ENCODE measurements at regions not wholly inside any gene's neighbourhood (a gene's known extent, or its start where the extent isn't known, plus 50 kb on each side); places are given as distances from the start of the nearest gene placed in this dataset.

- DNase-seq (ENCODE audit: low spot score in 2 of 2), result no peak
- Histone ChIP-seq H3K9me3 (no peaks in the 10 kb centered on the region), H3K27me3 (no peaks in the 10 kb centered on the region), H3K4me1 (no peaks in the 10 kb centered on the region), H3K4me3 (no peak overlapping the region), H3K36me3 (no peaks in the 10 kb centered on the region), H3K27ac (no peak overlapping the region)
- 90% methylated on average over 3 of the region's 3 CpGs for WGBS
- TF ChIP-seq EP300 (IDR thresholded peaks at IDR 0.05) (no peak), POLR2AphosphoS5 (IDR thresholded peaks at IDR 0.05) (no peak), CTCF (IDR thresholded peaks at IDR 0.05) (no peak), POLR2A (IDR thresholded peaks at IDR 0.05) (no peak)
Observed at GRCh38 chrX:98057176-98057575, 1173.5 kb downstream of the RPA4 start.

DNA sequence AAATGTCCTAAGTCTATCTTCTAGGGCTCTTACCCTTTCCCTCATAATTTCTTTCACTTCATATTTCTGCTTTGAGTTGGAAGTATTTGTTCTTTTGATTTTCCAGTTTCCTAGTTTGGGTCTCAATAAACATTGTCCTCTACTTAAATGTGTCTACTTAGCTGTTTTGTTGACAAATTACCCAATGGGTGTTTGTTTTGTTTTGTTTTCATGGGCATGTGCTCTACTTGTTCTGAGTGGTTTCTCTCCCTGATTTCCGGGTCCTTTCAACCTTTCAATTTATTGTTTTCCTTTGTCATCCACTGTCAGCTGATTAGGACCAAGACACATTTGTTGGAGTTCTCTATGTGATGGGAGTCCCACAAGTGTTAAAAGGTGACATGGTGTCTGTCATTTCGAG lies 1181.4 kb downstream of the RPA4 start:
- H3K4me3 ChIP-seq, result no peak overlapping the region
- H3K36me3 ChIP-seq, result no peaks in the 10 kb centered on the region
- no peak overlapping the region for H3K27ac ChIP-seq
- WGBS, result 74% methylated on average over 2 of the region's 2 CpGs
- no peaks in the 10 kb centered on the region for H3K4me1 ChIP-seq
- DNase-seq (ENCODE audit: low spot score in 2 of 2), result no peak
- no peaks in the 10 kb centered on the region for H3K27me3 ChIP-seq
- H3K9me3 ChIP-seq, result no peaks in the 10 kb centered on the region
- TF ChIP-seq POLR2AphosphoS5 (IDR thresholded peaks at IDR 0.05), result no peak
- TF ChIP-seq POLR2A (IDR thresholded peaks at IDR 0.05), result no peak
- no peak for TF ChIP-seq EP300 (IDR thresholded peaks at IDR 0.05)
- no peak for TF ChIP-seq CTCF (IDR thresholded peaks at IDR 0.05)

GRCh38 chrX:98067611-98068010 lies 1183.9 kb downstream of the RPA4 start:
- Histone ChIP-seq H3K4me3 (no peak overlapping the region), H3K27me3 (no peaks in the 10 kb centered on the region), H3K9me3 (no peaks in the 10 kb centered on the region), H3K27ac (no peak overlapping the region), H3K36me3 (no peaks in the 10 kb centered on the region), H3K4me1 (no peaks in the 10 kb centered on the region)
- 64% methylated on average over 3 of the region's 3 CpGs for WGBS
- DNase-seq (ENCODE audit: low spot score in 2 of 2), result no peak
- TF ChIP-seq EP300 (IDR thresholded peaks at IDR 0.05) (no peak), POLR2AphosphoS5 (IDR thresholded peaks at IDR 0.05) (no peak), POLR2A (IDR thresholded peaks at IDR 0.05) (no peak), CTCF (IDR thresholded peaks at IDR 0.05) (no peak)

DNA sequence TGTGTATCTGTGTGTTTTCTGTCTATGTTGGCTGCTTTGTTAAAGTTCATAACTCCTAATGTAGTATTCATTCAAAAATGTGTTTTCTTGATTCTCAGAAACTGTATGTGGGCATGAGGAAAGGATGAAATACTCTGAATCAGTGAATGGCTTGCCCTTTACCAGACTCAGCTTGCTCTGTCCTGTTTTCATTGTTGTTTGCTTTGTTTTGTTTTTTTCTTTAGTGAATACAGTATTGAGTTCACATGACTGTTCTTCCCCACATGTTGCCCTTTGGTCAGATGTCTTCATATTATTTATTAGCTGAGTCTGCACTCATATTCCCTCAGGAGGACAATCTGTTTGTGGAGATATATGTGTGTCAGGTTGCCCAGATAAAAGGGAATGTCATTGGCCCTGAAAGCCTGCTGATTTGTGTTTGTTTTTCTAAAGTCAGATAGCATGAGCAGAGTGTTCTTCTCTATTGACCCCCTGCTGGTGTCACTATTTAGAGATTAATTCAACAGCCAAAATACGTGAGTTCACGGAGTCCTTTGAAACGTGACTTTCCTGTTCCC lies 1184.4 kb downstream of the RPA4 start:
- 72% methylated on average over 3 of the region's 3 CpGs for WGBS
- TF ChIP-seq POLR2AphosphoS5 (IDR thresholded peaks at IDR 0.05) (no peak), EP300 (IDR thresholded peaks at IDR 0.05) (no peak)
- no peaks in the 10 kb centered on the region for H3K9me3 ChIP-seq
- no peak overlapping the region for H3K4me3 ChIP-seq
- H3K36me3 ChIP-seq, result no peaks in the 10 kb centered on the region
- no peak for DNase-seq (ENCODE audit: low spot score in 2 of 2)
- H3K27ac ChIP-seq, result no peak overlapping the region
- no peaks in the 10 kb centered on the region for H3K4me1 ChIP-seq
- H3K27me3 ChIP-seq, result no peaks in the 10 kb centered on the region

DNA sequence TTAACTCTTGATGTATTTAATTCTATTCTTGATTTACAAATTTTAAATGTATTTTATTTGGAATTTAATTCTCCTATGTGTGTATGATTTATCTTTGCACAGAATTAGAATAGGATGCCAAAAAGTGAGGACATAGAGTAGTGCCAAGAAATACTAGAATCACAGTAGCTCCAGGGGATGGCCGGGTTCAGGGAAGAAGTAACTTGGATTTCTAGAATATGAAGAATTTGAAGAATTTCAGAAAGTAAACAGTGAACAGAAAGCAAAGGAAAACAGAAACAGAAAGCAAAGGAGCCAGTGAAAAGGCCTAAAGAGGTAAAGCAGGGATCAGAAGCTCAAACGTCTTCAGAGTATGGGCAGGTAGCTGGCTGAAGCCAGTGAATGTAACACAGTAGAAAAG lies 1187.6 kb downstream of the RPA4 start:
- H3K27ac ChIP-seq, result no peak overlapping the region
- no peaks in the 10 kb centered on the region for H3K4me1 ChIP-seq
- TF ChIP-seq EP300 (IDR thresholded peaks at IDR 0.05), result no peak
- no peak for TF ChIP-seq POLR2A (IDR thresholded peaks at IDR 0.05)
- no peak for TF ChIP-seq CTCF (IDR thresholded peaks at IDR 0.05)
- TF ChIP-seq POLR2AphosphoS5 (IDR thresholded peaks at IDR 0.05), result no peak
- no peaks in the 10 kb centered on the region for H3K27me3 ChIP-seq
- H3K4me3 ChIP-seq, result no peak overlapping the region
- H3K36me3 ChIP-seq, result no peaks in the 10 kb centered on the region
- no peaks in the 10 kb centered on the region for H3K9me3 ChIP-seq
- 34% methylated on average over 2 of the region's 2 CpGs for WGBS
- no peak for DNase-seq (ENCODE audit: low spot score in 2 of 2)

- no peak overlapping the region for H3K27ac ChIP-seq
- no peak for DNase-seq (ENCODE audit: low spot score in 2 of 2)
- WGBS, result 93% methylated on average over 5 of the region's 5 CpGs
- no peaks in the 10 kb centered on the region for H3K27me3 ChIP-seq
- H3K9me3 ChIP-seq, result no peaks in the 10 kb centered on the region
- no peaks in the 10 kb centered on the region for H3K36me3 ChIP-seq
- TF ChIP-seq EP300 (IDR thresholded peaks at IDR 0.05) (no peak), CTCF (IDR thresholded peaks at IDR 0.05) (no peak), POLR2A (IDR thresholded peaks at IDR 0.05) (no peak), POLR2AphosphoS5 (IDR thresholded peaks at IDR 0.05) (no peak)
- no peak overlapping the region for H3K4me3 ChIP-seq
- H3K4me1 ChIP-seq, result no peaks in the 10 kb centered on the region
Observed at GRCh38 chrX:98077440-98077839, 1193.7 kb downstream of the RPA4 start.

Measured in suprapubic skin (tissue), 4 donors.